WERI-Rb-1 (cell line): ENCODE measurements at regions not wholly inside any gene's neighbourhood (a gene's known extent, or its start where the extent isn't known, plus 50 kb on each side); places are given as distances from the start of the nearest gene placed in this dataset.

ENCODE experiments used
- DNase-seq: peaks from one replicate; pipeline ENCODE4 v3.0.0-alpha.2; 2020
- H3K27ac ChIP-seq: fragments of 250-450 bp; sonication (Bioruptor Pico); 2 replicates; pipeline ENCODE4 v1.5.1; 2020; ENCODE audit warnings: mild to moderate bottlenecking, moderate library complexity
- H3K27me3 ChIP-seq: fragments of 250-450 bp; sonication (Bioruptor Pico); 2 replicates; pipeline ENCODE4 v1.5.1; 2021; ENCODE audit warnings: mild to moderate bottlenecking, low read depth, moderate library complexity; ENCODE audit not compliant: insufficient read depth, severe bottlenecking
- H3K36me3 ChIP-seq: fragments of 250-450 bp; sonication (Bioruptor Pico); 2 replicates; pipeline ENCODE4 v1.5.1; 2020; ENCODE audit warnings: mild to moderate bottlenecking, moderate library complexity
- H3K4me3 ChIP-seq: 2 replicates; pipeline ENCODE4 v1.5.1; 2011; ENCODE audit warnings: low read depth, mild to moderate bottlenecking, control low read depth, low read length
- H3K9me3 ChIP-seq: fragments of 250-450 bp; sonication (Bioruptor Pico); 2 replicates; pipeline ENCODE4 v1.5.1; 2021; ENCODE audit warnings: mild to moderate bottlenecking, moderate library complexity; ENCODE audit not compliant: severe bottlenecking
- TF ChIP-seq, protein P1 (sequence below): IDR thresholded peaks from 2 replicates; pipeline ENCODE4 v1.5.1; 2011; ENCODE audit warnings: low read depth, mild to moderate bottlenecking, control low read depth, inconsistent platforms, low read length

DNA sequence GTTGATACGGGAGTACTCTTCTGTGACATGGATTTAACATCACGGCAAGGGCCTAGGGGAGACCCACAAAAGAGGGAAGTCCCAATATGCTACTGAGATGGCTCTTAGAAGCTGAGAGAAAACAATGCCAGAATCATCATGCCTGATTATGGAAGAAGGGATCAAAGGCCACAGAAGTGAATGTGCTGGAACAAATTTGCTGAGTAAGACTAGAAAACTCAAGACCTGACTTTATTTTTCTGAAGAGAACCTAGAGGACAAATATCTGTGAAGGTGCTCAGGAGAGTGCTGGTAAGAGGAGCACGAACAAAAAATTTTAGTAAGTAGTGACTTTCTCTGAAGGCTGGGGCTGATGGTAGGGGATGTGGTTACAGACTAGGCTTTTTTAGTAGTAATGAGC lies 277.0 kb downstream of the ZEB1 start:
- Histone ChIP-seq H3K4me3 (no peak overlapping the region), H3K36me3 (no peaks in the 10 kb centered on the region), H3K9me3 (no peaks in the 10 kb centered on the region), H3K27me3 (no peaks in the 10 kb centered on the region), H3K27ac (no peak overlapping the region)
- DNase-seq = no peak
- TF ChIP-seq, protein P1, sequence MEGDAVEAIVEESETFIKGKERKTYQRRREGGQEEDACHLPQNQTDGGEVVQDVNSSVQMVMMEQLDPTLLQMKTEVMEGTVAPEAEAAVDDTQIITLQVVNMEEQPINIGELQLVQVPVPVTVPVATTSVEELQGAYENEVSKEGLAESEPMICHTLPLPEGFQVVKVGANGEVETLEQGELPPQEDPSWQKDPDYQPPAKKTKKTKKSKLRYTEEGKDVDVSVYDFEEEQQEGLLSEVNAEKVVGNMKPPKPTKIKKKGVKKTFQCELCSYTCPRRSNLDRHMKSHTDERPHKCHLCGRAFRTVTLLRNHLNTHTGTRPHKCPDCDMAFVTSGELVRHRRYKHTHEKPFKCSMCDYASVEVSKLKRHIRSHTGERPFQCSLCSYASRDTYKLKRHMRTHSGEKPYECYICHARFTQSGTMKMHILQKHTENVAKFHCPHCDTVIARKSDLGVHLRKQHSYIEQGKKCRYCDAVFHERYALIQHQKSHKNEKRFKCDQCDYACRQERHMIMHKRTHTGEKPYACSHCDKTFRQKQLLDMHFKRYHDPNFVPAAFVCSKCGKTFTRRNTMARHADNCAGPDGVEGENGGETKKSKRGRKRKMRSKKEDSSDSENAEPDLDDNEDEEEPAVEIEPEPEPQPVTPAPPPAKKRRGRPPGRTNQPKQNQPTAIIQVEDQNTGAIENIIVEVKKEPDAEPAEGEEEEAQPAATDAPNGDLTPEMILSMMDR = no peak

DNA sequence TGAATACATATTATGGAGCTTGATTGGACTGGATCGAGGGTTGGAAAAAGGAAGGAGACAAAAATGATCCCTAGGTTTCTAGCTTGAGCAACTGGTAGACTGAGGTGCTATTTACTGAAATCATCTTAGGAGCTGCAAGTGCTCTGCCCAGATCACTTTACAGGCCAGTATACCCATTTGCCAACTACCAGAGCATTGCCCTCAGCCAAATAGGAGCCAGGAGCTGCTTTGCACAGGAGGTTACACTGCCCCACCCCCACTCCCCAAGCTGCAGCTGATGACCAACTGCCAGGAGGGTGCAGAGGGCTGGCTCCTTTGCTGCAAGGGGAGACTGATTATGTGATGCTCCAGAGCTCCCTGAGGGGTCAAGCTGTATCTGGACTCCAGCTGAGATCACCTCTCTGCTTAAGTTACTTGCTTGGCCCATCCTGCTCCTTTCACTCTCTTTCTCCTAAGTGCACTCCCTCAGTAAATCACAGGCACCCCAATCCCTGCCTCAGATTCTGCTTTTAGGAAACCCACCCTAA lies 275.4 kb downstream of the ZEB1 start:
- no peak overlapping the region for H3K4me3 ChIP-seq
- TF ChIP-seq, protein P1 = no peak
- H3K27ac ChIP-seq = no peak overlapping the region
- no peaks in the 10 kb centered on the region for H3K9me3 ChIP-seq
- no peaks in the 10 kb centered on the region for H3K27me3 ChIP-seq
- DNase-seq = no peak
- H3K36me3 ChIP-seq = no peaks in the 10 kb centered on the region

DNA sequence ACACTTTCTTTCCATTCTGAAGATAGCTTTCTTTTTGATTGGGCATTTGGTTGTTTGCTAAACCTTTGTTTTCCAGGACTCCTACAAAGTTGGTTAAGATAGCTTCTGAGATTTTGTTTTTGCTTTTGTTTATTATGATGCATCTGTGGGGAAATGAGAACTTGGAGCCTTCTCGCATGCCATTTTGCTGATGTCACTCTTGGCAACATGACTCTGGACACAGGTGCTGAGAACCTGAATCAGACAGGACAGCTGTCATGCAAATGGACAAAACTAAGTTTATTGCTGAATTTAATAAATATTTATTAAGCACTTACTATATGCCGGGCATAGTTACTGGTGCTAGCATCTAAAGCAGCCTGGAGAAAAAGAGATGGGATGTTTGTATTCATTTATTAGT lies 274.1 kb downstream of the ZEB1 start:
- no peaks in the 10 kb centered on the region for H3K9me3 ChIP-seq
- no peaks in the 10 kb centered on the region for H3K36me3 ChIP-seq
- DNase-seq = no peak
- H3K4me3 ChIP-seq = no peak overlapping the region
- H3K27me3 ChIP-seq = no peaks in the 10 kb centered on the region
- no peak overlapping the region for H3K27ac ChIP-seq
- TF ChIP-seq, protein P1 = no peak

DNA sequence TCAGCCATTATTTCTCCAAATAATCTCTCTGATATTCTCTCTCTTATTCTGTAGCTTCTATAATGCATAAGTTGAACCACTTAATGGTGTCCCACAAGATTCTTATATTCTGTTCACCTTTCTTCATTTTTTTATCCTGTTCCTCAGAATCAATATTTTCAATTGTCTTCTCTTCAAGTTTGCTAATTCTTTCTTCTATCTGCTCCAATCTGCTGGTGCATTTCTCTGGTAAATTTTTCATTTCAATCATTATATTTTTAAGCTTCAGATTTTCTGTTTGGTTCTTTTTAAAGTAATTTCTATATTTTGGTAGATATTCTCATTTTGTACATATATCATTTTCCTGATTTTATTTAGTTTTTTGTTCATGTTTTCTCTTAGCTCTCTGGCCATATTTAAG lies 272.6 kb downstream of the ZEB1 start:
- H3K27ac ChIP-seq = no peak overlapping the region
- H3K27me3 ChIP-seq = no peaks in the 10 kb centered on the region
- TF ChIP-seq, protein P1 = no peak
- DNase-seq = no peak
- H3K9me3 ChIP-seq = no peaks in the 10 kb centered on the region
- no peaks in the 10 kb centered on the region for H3K36me3 ChIP-seq
- no peak overlapping the region for H3K4me3 ChIP-seq

DNA sequence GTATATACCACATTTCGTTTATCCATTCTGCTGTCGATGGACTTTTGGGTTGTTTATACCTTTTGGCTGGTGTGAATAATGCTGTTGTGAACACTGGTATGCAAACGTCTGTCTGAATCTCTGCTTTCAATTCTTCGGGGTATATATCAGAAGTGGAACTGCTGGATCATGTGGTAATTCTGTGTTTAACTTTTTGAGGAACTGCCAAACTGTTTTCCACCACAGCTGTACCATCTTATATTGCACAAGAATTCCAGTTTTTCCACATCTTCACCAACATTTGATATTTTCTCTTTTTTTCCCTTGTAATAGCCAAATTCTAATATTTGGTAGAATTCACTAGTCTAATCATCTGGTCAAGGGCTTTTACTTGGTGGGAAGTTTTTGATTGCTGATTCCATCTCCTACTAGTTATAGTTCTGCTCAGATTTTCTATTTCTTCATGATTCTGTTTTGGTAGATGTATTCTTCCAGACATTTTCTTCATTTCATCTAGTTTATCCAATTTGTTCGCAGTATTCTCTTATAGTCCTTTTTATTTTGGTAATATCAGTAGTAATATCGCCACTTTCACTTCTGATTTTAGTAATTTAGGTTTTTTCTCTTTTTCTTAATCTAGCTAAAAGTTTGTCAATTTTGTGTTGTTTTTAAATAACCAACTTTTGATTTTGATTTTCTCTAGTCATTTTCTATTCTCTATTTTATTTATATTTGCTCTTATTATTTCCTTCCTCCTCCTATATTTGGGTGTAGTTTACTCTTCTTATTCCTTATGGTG lies 271.2 kb downstream of the ZEB1 start:
- H3K9me3 ChIP-seq = no peaks in the 10 kb centered on the region
- no peaks in the 10 kb centered on the region for H3K36me3 ChIP-seq
- TF ChIP-seq, protein P1 = no peak
- no peak overlapping the region for H3K27ac ChIP-seq
- no peak overlapping the region for H3K4me3 ChIP-seq
- no peaks in the 10 kb centered on the region for H3K27me3 ChIP-seq
- DNase-seq = no peak

DNA sequence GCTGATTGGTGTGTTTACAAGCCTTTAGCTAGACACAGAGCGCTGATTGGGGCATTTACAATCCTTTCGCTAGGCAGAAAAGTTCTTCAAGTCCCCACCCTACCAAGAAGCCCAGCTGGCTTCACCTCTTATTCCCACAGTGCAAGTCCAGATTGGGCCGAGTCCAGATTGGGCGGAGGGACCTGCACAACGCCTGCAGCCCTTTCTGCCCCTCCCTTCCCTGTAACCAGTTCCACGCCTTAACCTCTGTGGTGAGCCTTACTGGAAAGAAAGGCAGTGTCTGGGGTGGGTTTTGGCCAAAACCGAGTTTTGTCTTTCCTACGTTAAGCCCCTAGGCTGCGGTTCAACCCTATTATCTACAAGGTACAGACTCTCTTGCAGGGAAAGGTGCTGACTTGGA lies 268.7 kb downstream of the ZEB1 start:
- no peaks in the 10 kb centered on the region for H3K36me3 ChIP-seq
- DNase-seq = no peak
- H3K27me3 ChIP-seq = no peaks in the 10 kb centered on the region
- H3K27ac ChIP-seq = no peak overlapping the region
- TF ChIP-seq, protein P1 = no peak
- H3K4me3 ChIP-seq = no peak overlapping the region
- no peaks in the 10 kb centered on the region for H3K9me3 ChIP-seq
